HFFc6 (cell line): ENCODE measurements at regions not wholly inside any gene's neighbourhood (a gene's known extent, or its start where the extent isn't known, plus 50 kb on each side); places are given as distances from the start of the nearest gene placed in this dataset.

Experiments
- DNase-seq: peaks from one replicate; pipeline ENCODE4 v3.0.0-alpha.2; 2018
- H3K27ac Mint-ChIP-seq: 2 replicates; pipeline ENCODE4 v1.8.0; 2020; ENCODE audit warnings: mild to moderate bottlenecking, mixed read lengths
- H3K27me3 Mint-ChIP-seq: 2 replicates; pipeline ENCODE4 v1.8.0; 2021; ENCODE audit warnings: mild to moderate bottlenecking, moderate library complexity, mixed read lengths; ENCODE audit not compliant: insufficient read depth
- H3K36me3 Mint-ChIP-seq: 2 replicates; pipeline ENCODE4 v1.8.0; 2021; ENCODE audit warnings: low read depth, mixed read lengths
- H3K4me1 Mint-ChIP-seq: 2 replicates; pipeline ENCODE4 v1.8.0; 2020; ENCODE audit warnings: low read depth, mixed read lengths
- H3K4me3 Mint-ChIP-seq: 2 replicates; pipeline ENCODE4 v1.8.0; 2020; ENCODE audit warnings: mild to moderate bottlenecking, moderate library complexity, mixed read lengths
- H3K9me3 Mint-ChIP-seq: 2 replicates; pipeline ENCODE4 v1.8.0; 2020; ENCODE audit warnings: mild to moderate bottlenecking, mixed read lengths
- TF ChIP-seq, protein P1 (sequence below): fragments of 200-600 bp; sonication (generic); IDR thresholded peaks from 2 replicates; pipeline ENCODE4 v1.5.0; 2021; ENCODE audit warnings: antibody characterized with exemption, mild to moderate bottlenecking

DNA sequence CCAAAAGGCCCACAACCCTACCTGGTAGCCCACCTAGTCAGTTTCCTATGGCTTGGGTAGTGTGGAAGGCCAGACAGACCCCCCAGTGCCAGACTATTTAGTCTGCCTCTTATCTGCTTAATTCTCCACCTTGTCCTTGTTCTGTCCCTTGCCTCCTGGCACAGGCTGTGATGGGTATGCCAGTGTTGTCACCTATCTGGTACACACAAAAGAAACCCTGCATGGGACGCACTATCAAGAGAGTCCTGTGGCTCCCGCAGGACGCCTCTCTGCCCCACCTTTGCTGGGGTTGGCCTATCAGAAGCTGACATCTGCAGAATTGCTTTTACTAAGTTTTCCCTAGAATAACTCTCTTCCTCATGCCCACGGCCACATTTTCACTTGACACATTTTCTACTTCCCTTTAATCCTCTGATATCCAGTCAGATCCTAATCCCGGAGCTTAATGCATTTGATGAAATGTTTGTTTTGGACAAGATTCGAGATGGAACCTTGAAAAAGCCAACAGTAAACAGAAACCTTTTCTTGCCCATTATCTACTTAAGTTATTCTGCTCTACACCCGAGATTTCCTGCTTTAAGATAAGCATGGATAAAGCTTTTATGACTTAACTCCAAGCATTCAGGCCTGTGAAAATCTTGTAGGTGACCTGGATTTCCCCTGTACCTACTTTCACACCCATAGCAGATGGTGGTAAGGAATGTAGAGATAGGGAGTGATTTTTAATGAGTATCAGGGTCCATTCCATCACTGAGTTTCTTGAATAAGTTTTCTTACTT lies 468.5 kb downstream of the ZNF608 start:
- no peak overlapping the region for H3K4me3 Mint-ChIP-seq
- no peak overlapping the region for H3K27ac Mint-ChIP-seq
- no peaks in the 10 kb centered on the region for H3K36me3 Mint-ChIP-seq
- no peaks in the 10 kb centered on the region for H3K4me1 Mint-ChIP-seq
- peaks cover 24% of the 10 kb centered on the region for H3K9me3 Mint-ChIP-seq
- TF ChIP-seq, protein P1, sequence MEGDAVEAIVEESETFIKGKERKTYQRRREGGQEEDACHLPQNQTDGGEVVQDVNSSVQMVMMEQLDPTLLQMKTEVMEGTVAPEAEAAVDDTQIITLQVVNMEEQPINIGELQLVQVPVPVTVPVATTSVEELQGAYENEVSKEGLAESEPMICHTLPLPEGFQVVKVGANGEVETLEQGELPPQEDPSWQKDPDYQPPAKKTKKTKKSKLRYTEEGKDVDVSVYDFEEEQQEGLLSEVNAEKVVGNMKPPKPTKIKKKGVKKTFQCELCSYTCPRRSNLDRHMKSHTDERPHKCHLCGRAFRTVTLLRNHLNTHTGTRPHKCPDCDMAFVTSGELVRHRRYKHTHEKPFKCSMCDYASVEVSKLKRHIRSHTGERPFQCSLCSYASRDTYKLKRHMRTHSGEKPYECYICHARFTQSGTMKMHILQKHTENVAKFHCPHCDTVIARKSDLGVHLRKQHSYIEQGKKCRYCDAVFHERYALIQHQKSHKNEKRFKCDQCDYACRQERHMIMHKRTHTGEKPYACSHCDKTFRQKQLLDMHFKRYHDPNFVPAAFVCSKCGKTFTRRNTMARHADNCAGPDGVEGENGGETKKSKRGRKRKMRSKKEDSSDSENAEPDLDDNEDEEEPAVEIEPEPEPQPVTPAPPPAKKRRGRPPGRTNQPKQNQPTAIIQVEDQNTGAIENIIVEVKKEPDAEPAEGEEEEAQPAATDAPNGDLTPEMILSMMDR, result no peak
- no peaks in the 10 kb centered on the region for H3K27me3 Mint-ChIP-seq
- DNase-seq, result no peak

DNA sequence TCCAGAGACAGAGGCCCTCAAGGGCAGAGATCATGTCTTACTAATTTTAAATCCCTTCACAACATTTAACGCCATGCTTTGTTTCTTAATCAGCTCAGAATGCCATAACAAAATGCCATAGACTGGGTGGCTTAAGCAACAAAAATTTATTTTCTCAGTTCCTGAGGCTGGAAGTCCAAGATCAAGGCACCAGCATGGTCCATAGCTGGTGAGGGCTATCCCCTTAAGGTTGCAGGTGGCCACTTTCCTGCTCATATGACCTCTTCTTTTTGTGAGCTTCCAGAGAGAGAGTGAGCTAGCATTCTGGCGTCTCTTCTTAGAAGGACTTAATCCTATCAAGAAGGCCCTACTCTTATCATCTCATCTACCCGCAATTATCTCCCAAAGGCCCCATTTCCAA lies 470.3 kb downstream of the ZNF608 start:
- H3K36me3 Mint-ChIP-seq, result no peaks in the 10 kb centered on the region
- TF ChIP-seq, protein P1, result no peak
- no peak overlapping the region for H3K4me3 Mint-ChIP-seq
- peaks cover 19% of the 10 kb centered on the region for H3K9me3 Mint-ChIP-seq
- no peak overlapping the region for H3K27ac Mint-ChIP-seq
- no peak for DNase-seq
- no peaks in the 10 kb centered on the region for H3K27me3 Mint-ChIP-seq
- H3K4me1 Mint-ChIP-seq, result no peaks in the 10 kb centered on the region

DNA sequence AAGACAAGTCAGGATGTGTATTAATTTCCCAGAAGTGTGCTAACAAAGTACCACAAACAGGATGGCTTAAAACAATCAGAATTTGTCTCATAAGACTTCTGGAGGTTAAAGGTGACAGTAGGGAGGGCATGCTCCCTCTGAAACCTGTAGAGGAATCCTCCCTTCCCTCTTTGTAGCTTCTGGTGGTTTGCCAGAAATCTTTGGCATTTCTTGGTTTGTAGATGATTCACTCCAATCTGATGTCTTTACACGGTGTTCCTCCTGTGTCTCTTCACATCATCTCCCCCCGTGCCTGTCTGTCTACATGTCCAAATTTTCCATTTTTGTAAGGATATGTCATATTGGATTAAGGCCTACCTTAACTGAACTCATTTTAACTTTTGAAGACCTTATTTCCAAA lies 471.5 kb downstream of the ZNF608 start:
- H3K27ac Mint-ChIP-seq, result no peak overlapping the region
- peaks cover 24% of the 10 kb centered on the region for H3K9me3 Mint-ChIP-seq
- no peaks in the 10 kb centered on the region for H3K36me3 Mint-ChIP-seq
- H3K4me1 Mint-ChIP-seq, result no peaks in the 10 kb centered on the region
- no peak for DNase-seq
- no peak overlapping the region for H3K4me3 Mint-ChIP-seq
- TF ChIP-seq, protein P1, result no peak
- H3K27me3 Mint-ChIP-seq, result no peaks in the 10 kb centered on the region

DNA sequence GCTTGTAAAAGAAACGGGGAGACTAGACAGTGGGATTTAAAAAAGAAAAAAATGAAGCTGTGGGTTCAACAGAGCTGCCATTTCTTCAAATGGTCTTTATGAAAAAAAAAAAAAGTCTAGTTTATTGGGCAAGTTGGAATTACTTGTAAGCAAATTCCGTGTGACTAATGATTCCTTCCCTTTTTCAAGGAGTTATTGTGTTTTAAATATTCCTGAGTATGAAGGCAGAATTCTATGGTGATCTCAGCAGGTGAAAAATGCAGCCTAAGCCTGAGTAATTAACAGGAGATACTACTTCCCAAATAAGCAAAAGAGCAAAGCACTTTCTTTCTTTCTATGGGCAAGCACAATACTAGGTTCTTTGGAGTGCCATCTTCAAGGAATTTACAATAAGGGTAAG lies 481.9 kb downstream of the ZNF608 start:
- no peaks in the 10 kb centered on the region for H3K36me3 Mint-ChIP-seq

DNA sequence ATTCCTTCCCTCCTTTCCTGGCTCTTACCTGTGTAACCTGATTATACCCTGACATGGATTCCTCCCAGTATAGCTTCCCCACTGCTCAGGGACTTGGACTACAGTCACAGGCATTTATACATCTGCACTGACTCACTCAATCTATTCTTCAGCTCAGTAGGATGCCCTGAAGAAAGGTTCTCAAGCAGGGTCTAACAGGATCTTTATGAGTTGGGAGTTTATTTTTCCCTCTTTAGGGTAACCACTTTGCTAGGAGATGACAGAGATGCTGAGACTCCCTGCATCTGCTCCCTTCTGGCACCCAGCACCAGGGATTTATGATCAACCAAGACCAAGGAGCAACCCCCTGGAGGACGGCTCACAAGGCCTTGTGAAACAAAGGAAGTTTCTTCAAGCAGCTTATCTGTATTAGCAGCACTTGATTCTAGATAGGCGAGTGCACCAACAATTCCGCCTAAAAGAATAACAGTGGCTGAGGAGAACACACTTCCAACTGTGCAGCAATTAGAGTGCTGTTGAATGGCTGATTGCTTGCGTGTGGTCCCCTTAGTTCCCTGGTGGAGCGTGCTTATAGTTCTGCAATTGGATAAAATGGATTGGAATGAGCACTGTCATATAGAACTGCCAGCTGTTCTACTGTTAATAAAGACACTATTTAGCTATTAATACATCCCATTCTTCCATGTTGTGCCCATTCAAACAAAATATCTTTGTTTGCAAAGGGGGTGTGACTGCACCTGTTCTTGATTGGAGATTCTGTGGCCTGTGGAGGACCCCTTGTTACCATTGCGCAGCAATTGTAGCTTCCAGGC lies 482.6 kb downstream of the ZNF608 start:
- no peaks in the 10 kb centered on the region for H3K27me3 Mint-ChIP-seq
- H3K4me3 Mint-ChIP-seq, result no peak overlapping the region
- no peaks in the 10 kb centered on the region for H3K4me1 Mint-ChIP-seq
- no peak overlapping the region for H3K27ac Mint-ChIP-seq
- no peaks in the 10 kb centered on the region for H3K36me3 Mint-ChIP-seq
- H3K9me3 Mint-ChIP-seq, result no peaks in the 10 kb centered on the region
- TF ChIP-seq, protein P1, result no peak
- no peak for DNase-seq

More for the DNA sequence above, 481.9 kb downstream of the ZNF608 start:
- Mint-ChIP-seq H3K27me3 (no peaks in the 10 kb centered on the region), H3K27ac (no peak overlapping the region), H3K4me1 (no peaks in the 10 kb centered on the region), H3K9me3 (no peaks in the 10 kb centered on the region), H3K4me3 (no peak overlapping the region)
- no peak for DNase-seq
- TF ChIP-seq, protein P1, result no peak
